ENCODE measurements at regions not wholly inside any gene's neighbourhood (a gene's known extent, or its start where the extent isn't known, plus 50 kb on each side); places are given as distances from the start of the nearest gene placed in this dataset.

DNA sequence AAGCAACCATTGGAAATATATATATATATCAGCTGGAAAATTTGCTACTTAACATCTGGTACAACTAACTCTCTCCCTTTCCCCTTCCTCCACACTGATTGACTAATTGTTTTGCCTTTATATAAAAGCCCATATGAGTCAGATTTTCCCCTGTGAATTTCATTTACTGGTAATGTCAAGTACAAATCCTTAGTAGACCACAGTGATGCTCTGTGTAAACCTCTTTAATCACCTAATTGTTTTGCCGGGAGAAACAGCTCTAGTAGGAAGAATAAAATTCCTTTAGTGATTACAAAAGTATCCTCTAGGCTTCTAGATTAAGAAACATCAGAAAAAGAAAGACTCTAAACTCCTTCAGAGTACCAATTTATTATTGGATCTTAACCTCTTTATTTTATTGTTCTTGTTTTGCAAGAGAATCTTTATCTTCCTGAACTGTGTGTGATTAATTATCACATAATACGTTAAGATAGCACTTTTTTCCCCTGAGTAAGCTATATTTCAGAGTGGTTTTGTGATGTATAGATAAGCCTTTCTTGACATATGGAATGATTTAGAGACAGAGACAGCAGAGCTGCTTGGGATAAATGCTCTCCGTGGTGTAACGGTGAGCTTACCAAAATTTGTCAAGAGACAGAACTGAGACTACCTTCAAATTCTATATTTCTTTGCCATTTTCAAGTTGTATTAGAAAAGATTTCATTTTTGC, 1606.4 kb upstream of the TENM3 start:
- Histone ChIP-seq H3K27me3 (no peaks in the 10 kb centered on the region), H3K4me3 (no peak overlapping the region), H3K4me1 (no peaks in the 10 kb centered on the region), H3K36me3 (no peaks in the 10 kb centered on the region), H3K9me3 (no peaks in the 10 kb centered on the region), H3K27ac (replicated peaks in 1 of 4) (no peak overlapping the region)
- intact Hi-C loops (cut with DNase I): no loop called here
- TF ChIP-seq EP300 (IDR thresholded peaks at IDR 0.05): no peak
- TF ChIP-seq POLR2AphosphoS5 (IDR thresholded peaks at IDR 0.05): no peak
- no peak for TF ChIP-seq POLR2A (IDR thresholded peaks at IDR 0.05; ENCODE audit: low read depth)
- TF ChIP-seq, protein P1, sequence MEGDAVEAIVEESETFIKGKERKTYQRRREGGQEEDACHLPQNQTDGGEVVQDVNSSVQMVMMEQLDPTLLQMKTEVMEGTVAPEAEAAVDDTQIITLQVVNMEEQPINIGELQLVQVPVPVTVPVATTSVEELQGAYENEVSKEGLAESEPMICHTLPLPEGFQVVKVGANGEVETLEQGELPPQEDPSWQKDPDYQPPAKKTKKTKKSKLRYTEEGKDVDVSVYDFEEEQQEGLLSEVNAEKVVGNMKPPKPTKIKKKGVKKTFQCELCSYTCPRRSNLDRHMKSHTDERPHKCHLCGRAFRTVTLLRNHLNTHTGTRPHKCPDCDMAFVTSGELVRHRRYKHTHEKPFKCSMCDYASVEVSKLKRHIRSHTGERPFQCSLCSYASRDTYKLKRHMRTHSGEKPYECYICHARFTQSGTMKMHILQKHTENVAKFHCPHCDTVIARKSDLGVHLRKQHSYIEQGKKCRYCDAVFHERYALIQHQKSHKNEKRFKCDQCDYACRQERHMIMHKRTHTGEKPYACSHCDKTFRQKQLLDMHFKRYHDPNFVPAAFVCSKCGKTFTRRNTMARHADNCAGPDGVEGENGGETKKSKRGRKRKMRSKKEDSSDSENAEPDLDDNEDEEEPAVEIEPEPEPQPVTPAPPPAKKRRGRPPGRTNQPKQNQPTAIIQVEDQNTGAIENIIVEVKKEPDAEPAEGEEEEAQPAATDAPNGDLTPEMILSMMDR (IDR thresholded peaks at IDR 0.05): no peak
- 44% methylated on average over 4 of the region's 4 CpGs for WGBS
- no peak for DNase-seq (ENCODE audit: extremely low spot score)

DNA sequence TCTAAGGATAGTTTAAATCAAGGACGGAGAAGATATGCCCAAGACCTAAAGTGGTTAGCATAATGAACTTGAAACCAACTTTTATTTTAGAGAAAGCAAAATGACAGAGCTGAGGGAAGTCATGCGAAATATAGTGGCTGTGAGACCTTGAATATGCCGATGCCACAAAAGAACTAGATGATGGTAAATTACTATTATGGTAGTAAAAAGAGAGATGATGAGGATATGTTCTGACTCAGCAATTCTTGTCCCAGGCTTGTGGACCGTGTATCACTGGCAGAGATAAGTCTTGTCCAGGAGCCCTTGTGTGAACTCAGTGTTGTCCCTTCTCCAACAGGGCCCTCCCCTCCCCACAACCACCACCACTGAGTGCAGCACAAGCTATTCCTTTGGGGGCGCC, 1605.6 kb upstream of the TENM3 start:
- Histone ChIP-seq H3K4me1 (no peaks in the 10 kb centered on the region), H3K27me3 (no peaks in the 10 kb centered on the region), H3K36me3 (no peaks in the 10 kb centered on the region), H3K9me3 (no peaks in the 10 kb centered on the region), H3K27ac (replicated peaks in 1 of 4) (no peak overlapping the region), H3K4me3 (no peak overlapping the region)
- intact Hi-C loops (cut with DNase I): no loop called here
- WGBS: 83% methylated on average over 5 of the region's 5 CpGs
- TF ChIP-seq POLR2AphosphoS5 (IDR thresholded peaks at IDR 0.05) (no peak), EP300 (IDR thresholded peaks at IDR 0.05) (no peak), POLR2A (IDR thresholded peaks at IDR 0.05; ENCODE audit: low read depth) (no peak)
- TF ChIP-seq, protein P1 (IDR thresholded peaks at IDR 0.05): no peak
- no peak for DNase-seq (ENCODE audit: extremely low spot score)

DNA sequence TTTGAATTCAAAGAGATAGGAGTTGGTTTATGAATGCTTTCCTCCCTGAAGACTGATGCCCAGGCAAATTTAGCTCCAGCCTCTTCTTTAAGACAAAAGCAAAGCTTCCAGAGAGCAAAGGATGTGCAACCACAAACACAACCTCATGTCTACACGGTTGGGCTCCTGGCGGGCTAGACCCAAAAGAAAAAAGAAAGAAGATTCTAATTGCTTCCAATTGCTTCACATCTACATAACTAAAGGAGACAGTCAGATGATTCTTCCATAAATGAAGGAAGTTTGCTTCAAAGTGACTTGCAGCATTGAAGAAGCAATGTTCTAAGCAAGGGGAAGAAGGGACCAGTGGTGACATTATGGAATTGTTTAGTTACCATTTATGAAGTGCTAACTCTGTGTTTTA, 1603.0 kb upstream of the TENM3 start:
- intact Hi-C loops (cut with DNase I): no loop called here
- 44% methylated on average over 2 of the region's 2 CpGs for WGBS
- no peak overlapping the region for H3K27ac ChIP-seq (replicated peaks in 1 of 4)
- no peak for DNase-seq (ENCODE audit: extremely low spot score)
- H3K36me3 ChIP-seq: no peaks in the 10 kb centered on the region
- TF ChIP-seq EP300 (IDR thresholded peaks at IDR 0.05): no peak
- TF ChIP-seq POLR2A (IDR thresholded peaks at IDR 0.05; ENCODE audit: low read depth): no peak
- TF ChIP-seq POLR2AphosphoS5 (IDR thresholded peaks at IDR 0.05): no peak
- TF ChIP-seq, protein P1 (IDR thresholded peaks at IDR 0.05): no peak
- H3K4me3 ChIP-seq: no peak overlapping the region
- no peaks in the 10 kb centered on the region for H3K27me3 ChIP-seq
- H3K4me1 ChIP-seq: no peaks in the 10 kb centered on the region
- no peaks in the 10 kb centered on the region for H3K9me3 ChIP-seq

DNA sequence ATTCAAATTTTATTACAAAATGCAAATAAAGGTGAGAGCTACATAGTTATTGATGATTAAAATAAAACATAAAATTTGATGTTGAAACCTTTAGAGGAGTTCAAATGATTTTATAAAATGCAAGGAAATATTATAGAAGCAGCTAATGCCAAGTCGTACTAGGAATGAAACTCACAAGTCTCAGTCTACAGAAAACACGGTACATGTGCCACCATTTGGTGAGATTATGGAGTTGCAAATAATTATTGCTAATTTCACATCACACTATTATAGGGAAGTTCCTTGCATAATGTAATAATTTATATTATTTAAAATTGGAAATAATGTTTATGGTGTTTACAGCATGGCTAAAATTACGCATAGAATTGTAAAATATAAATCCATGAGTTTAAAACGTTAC, 1601.7 kb upstream of the TENM3 start:
- H3K4me3 ChIP-seq: no peak overlapping the region
- intact Hi-C loops (cut with DNase I): no loop called here

More for the DNA sequence above, 1601.7 kb upstream of the TENM3 start:
- TF ChIP-seq EP300 (IDR thresholded peaks at IDR 0.05): no peak
- no peak for TF ChIP-seq POLR2AphosphoS5 (IDR thresholded peaks at IDR 0.05)
- no peak for TF ChIP-seq POLR2A (IDR thresholded peaks at IDR 0.05; ENCODE audit: low read depth)
- TF ChIP-seq, protein P1 (IDR thresholded peaks at IDR 0.05): no peak
- H3K27ac ChIP-seq (replicated peaks in 1 of 4): no peak overlapping the region
- no peaks in the 10 kb centered on the region for H3K36me3 ChIP-seq
- WGBS: 68% methylated on average over 4 of the region's 4 CpGs
- no peaks in the 10 kb centered on the region for H3K27me3 ChIP-seq
- no peak for DNase-seq (ENCODE audit: extremely low spot score)
- no peaks in the 10 kb centered on the region for H3K9me3 ChIP-seq
- H3K4me1 ChIP-seq: no peaks in the 10 kb centered on the region

All from esophagus muscularis mucosa (tissue), 4 donors.